Peyer's patch (tissue), 4 donors: ENCODE measurements at regions not wholly inside any gene's neighbourhood (a gene's known extent, or its start where the extent isn't known, plus 50 kb on each side); places are given as distances from the start of the nearest gene placed in this dataset.

Experiments
- DNase-seq, 3 donors: peaks; one replicate each; pipeline ENCODE4 v3.0.0-alpha.2; 2017 to 2019
- H3K27ac ChIP-seq, 4 donors: fragments of 200-600 bp; sonication (generic); one replicate each; pipeline ENCODE4 v1.5.1; 2016 to 2019
- H3K27me3 ChIP-seq, 2 donors: fragments of 200-600 bp; sonication (generic); one replicate each; pipeline ENCODE4 v1.5.1; 2019
- H3K36me3 ChIP-seq, 3 donors: fragments of 200-600 bp; sonication (generic); one replicate each; pipeline ENCODE4 v1.5.1; 2016 to 2019
- H3K4me1 ChIP-seq, 4 donors: fragments of 200-600 bp; sonication (generic); one replicate each; pipeline ENCODE4 v1.5.1; 2016 to 2019
- H3K4me3 ChIP-seq, 4 donors: fragments of 200-600 bp; sonication (generic); 1 replicate in 3 of 4; 2 replicates in 1 of 4; pipeline ENCODE4 v1.5.1; 2016 to 2019; ENCODE audit warnings: mild to moderate bottlenecking in 1 of 4
- H3K9me3 ChIP-seq, 4 donors: fragments of 200-600 bp; sonication (generic); one replicate each; pipeline ENCODE4 v1.5.1; 2016 to 2019; ENCODE audit warnings: mild to moderate bottlenecking in 1 of 4
- CTCF ChIP-seq, 6 experiments: fragments of 450-650 bp in 4 of 6; fragments of 200-600 bp in 2 of 6; sonication (generic) in 1 of 6; IDR thresholded peaks; one replicate each; pipeline ENCODE4 v1.5.1; 2017 to 2019; ENCODE audit warnings: antibody characterized with exemption in 6 of 6, mild to moderate bottlenecking in 3 of 6, moderate library complexity in 1 of 6
- POLR2A ChIP-seq, 2 donors: fragments of 450-650 bp; IDR thresholded peaks; one replicate each; pipeline ENCODE4 v1.5.1; 2017; ENCODE audit warnings: antibody characterized with exemption in 2 of 2, mild to moderate bottlenecking in 2 of 2, moderate library complexity in 2 of 2

- H3K36me3 ChIP-seq: no peaks in the 10 kb centered on the region
- DNase-seq: no peak
- no peak for TF ChIP-seq POLR2A (IDR thresholded peaks at IDR 0.05)
- TF ChIP-seq CTCF (IDR thresholded peaks at IDR 0.05): no peak
These were observed 168.0 kb upstream of the IRX3 start for GRCh38 chr16:54454616-54455015.

GRCh38 chr16:54453871-54454270 is 167.3 kb upstream of the IRX3 start:
- Histone ChIP-seq H3K27me3 (no peaks in the 10 kb centered on the region), H3K9me3 (no peaks in the 10 kb centered on the region), H3K36me3 (no peaks in the 10 kb centered on the region), H3K4me3 (no peak overlapping the region), H3K27ac (no peak overlapping the region), H3K4me1 (no peaks in the 10 kb centered on the region)
- TF ChIP-seq POLR2A (IDR thresholded peaks at IDR 0.05): no peak
- TF ChIP-seq CTCF (IDR thresholded peaks at IDR 0.05): no peak
- DNase-seq: no peak

More at GRCh38 chr16:54454616-54455015, 168.0 kb upstream of the IRX3 start:
- Histone ChIP-seq H3K27ac (no peak overlapping the region), H3K9me3 (no peaks in the 10 kb centered on the region), H3K4me1 (no peaks in the 10 kb centered on the region), H3K27me3 (no peaks in the 10 kb centered on the region), H3K4me3 (no peak overlapping the region)

- H3K27ac ChIP-seq: no peak overlapping the region
- no peaks in the 10 kb centered on the region for H3K36me3 ChIP-seq
- no peak for TF ChIP-seq CTCF (IDR thresholded peaks at IDR 0.05)
- no peak for TF ChIP-seq POLR2A (IDR thresholded peaks at IDR 0.05)
- H3K4me1 ChIP-seq: no peaks in the 10 kb centered on the region
- H3K4me3 ChIP-seq: no peak overlapping the region
- no peaks in the 10 kb centered on the region for H3K9me3 ChIP-seq
- no peaks in the 10 kb centered on the region for H3K27me3 ChIP-seq
- DNase-seq: no peak
These were observed 161.2 kb upstream of the IRX3 start for GRCh38 chr16:54447576-54448440.

DNA sequence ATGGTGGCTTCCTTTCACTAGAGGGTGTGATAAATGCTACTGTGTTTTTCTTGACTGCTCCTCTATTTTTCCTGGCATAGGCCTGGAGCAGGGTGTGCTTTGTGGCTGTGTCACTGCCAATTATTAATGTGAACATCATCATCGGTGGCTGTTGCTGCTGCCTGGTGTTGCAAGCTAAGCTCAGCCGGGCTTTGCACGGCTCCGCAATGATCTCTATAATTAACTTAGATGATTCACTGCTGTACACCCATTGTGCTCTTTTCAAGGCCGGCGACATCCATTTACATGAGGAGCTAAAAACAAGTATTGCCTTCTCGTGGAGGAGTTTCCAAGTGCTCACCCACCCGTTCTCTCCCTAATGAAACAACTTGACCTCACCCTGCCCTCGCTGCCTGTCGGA is 160.1 kb upstream of the IRX3 start:
- no peaks in the 10 kb centered on the region for H3K4me1 ChIP-seq
- no peak for DNase-seq
- no peak for TF ChIP-seq CTCF (IDR thresholded peaks at IDR 0.05)
- TF ChIP-seq POLR2A (IDR thresholded peaks at IDR 0.05): no peak
- no peaks in the 10 kb centered on the region for H3K9me3 ChIP-seq
- no peaks in the 10 kb centered on the region for H3K36me3 ChIP-seq
- no peaks in the 10 kb centered on the region for H3K27me3 ChIP-seq
- no peak overlapping the region for H3K27ac ChIP-seq
- no peak overlapping the region for H3K4me3 ChIP-seq

- no peaks in the 10 kb centered on the region for H3K9me3 ChIP-seq
- H3K36me3 ChIP-seq: no peaks in the 10 kb centered on the region
- TF ChIP-seq POLR2A (IDR thresholded peaks at IDR 0.05): no peak
- TF ChIP-seq CTCF (IDR thresholded peaks at IDR 0.05): no peak
- no peak for DNase-seq
- H3K4me3 ChIP-seq: no peak overlapping the region
- H3K27ac ChIP-seq: no peak overlapping the region
- no peaks in the 10 kb centered on the region for H3K27me3 ChIP-seq
- H3K4me1 ChIP-seq: no peaks in the 10 kb centered on the region
These were observed 158.4 kb upstream of the IRX3 start for GRCh38 chr16:54444851-54445458.
